ENCODE measurements at regions not wholly inside any gene's neighbourhood (a gene's known extent, or its start where the extent isn't known, plus 50 kb on each side); places are given as distances from the start of the nearest gene placed in this dataset.

DNA sequence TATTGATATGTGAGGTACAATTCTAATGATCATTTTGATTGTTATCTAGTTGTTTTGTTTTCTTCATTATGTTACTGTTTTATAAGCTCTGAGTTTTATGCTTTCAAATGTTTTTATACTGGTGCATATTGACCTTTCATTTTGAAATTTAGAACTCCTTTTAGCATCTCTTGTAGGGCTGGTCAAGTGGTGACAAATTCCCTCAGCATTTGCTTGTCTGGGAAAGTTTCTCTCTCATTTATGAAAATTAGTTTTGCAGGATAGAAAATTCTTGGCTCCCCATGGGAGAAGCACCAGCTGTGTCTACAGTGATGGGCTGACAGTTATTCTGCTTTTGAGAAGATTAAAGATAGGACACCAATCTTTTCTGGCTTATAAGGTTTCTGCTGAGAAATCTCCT is 105.3 kb upstream of the SPRY1 start:
- DNase-seq (ENCODE audit: insufficient read length, low spot score) (no peak), FAIRE-seq (peak; percentile 55)
- TF ChIP-seq, protein P1, sequence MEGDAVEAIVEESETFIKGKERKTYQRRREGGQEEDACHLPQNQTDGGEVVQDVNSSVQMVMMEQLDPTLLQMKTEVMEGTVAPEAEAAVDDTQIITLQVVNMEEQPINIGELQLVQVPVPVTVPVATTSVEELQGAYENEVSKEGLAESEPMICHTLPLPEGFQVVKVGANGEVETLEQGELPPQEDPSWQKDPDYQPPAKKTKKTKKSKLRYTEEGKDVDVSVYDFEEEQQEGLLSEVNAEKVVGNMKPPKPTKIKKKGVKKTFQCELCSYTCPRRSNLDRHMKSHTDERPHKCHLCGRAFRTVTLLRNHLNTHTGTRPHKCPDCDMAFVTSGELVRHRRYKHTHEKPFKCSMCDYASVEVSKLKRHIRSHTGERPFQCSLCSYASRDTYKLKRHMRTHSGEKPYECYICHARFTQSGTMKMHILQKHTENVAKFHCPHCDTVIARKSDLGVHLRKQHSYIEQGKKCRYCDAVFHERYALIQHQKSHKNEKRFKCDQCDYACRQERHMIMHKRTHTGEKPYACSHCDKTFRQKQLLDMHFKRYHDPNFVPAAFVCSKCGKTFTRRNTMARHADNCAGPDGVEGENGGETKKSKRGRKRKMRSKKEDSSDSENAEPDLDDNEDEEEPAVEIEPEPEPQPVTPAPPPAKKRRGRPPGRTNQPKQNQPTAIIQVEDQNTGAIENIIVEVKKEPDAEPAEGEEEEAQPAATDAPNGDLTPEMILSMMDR (IDR thresholded peaks at IDR 0.05; ENCODE audit: insufficient read depth, missing control alignments): no peak

DNA sequence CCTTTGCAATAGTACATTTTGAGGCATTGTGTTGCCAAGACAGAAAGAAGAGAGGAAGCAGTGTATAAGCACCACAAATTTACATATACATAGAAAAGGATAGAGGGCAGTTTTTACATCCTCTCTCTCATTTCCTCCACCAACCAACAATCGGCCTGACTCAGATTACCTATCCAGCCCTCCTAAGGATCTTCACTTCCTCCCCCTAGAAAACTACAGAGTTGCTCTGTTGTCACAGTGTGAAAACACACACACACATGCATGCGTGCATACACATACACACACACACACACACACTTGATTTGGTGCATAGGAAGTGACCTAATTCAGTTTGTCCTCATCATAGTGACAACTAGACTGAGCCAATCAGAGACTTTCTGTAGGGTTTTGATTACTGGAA is 98.8 kb upstream of the SPRY1 start:
- TF ChIP-seq, protein P1 (IDR thresholded peaks at IDR 0.05; ENCODE audit: insufficient read depth, missing control alignments): no peak
- FAIRE-seq (no peak), DNase-seq (ENCODE audit: insufficient read length, low spot score) (no peak)

DNA sequence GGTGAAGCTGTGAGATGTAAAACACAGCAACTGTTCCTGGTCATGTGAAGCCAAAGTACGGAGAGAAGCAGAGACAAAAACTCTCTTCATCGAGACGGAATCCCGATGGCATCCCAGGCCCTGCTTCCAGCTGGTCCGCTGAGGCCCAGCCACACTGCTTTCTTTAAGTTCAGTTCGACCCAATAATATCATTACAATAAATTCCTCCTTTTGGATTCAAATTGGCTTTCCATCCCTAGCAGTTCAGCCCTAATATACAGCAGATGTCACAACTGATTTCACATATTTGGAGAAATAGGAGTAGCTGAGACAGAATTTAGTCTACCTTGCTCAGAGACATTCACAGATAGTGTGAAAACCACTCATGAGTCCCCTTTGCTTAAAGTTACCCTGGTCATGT is 98.3 kb upstream of the SPRY1 start:
- DNase-seq (ENCODE audit: insufficient read length, low spot score): no peak
- FAIRE-seq: no peak
- TF ChIP-seq, protein P1 (IDR thresholded peaks at IDR 0.05; ENCODE audit: insufficient read depth, missing control alignments): no peak

DNA sequence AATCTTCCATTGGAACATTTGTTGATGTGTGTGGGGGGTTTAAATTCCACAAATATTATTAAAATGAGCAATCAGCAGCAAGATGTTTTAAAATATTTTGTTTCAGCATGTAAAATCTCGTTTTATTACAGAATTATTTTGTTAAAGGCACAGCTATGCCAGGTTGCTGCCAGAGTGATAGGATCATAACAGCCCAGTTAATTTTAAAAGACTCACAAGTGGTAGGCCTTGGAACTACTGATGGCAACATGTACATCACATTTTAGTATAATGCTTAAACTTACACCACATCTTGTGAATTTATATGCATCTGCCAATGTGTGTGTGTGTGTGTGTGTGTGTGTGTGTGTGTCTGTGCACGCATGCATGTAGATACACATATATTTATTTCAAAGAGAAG is 97.8 kb upstream of the SPRY1 start:
- DNase-seq (ENCODE audit: insufficient read length, low spot score) (no peak), FAIRE-seq (no peak)
- TF ChIP-seq, protein P1 (IDR thresholded peaks at IDR 0.05; ENCODE audit: insufficient read depth, missing control alignments): no peak

DNA sequence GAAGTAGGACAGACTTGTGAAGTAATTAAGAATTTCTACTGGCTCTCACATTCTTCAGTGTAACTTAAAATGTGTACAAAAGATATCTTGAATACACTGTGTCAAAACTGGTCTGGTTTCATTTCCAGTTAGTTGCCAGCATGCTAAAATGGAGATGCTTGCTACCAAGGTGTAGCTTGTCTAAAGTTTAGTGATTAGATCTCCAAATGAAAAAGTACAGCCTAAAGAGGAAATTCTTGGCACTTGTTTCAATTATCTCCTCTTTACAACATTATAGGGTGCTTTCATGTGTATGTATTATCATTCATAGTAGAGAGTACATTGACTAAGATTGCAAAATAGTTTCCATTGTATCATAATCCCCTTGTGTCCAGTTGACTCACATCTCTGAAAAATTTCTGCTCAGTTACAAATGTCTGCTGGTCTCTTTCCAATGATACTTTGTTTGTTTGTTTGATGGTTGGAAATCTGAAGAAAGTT is 97.3 kb upstream of the SPRY1 start:
- FAIRE-seq (no peak), DNase-seq (ENCODE audit: insufficient read length, low spot score) (no peak)
- TF ChIP-seq, protein P1 (IDR thresholded peaks at IDR 0.05; ENCODE audit: insufficient read depth, missing control alignments): no peak

DNA sequence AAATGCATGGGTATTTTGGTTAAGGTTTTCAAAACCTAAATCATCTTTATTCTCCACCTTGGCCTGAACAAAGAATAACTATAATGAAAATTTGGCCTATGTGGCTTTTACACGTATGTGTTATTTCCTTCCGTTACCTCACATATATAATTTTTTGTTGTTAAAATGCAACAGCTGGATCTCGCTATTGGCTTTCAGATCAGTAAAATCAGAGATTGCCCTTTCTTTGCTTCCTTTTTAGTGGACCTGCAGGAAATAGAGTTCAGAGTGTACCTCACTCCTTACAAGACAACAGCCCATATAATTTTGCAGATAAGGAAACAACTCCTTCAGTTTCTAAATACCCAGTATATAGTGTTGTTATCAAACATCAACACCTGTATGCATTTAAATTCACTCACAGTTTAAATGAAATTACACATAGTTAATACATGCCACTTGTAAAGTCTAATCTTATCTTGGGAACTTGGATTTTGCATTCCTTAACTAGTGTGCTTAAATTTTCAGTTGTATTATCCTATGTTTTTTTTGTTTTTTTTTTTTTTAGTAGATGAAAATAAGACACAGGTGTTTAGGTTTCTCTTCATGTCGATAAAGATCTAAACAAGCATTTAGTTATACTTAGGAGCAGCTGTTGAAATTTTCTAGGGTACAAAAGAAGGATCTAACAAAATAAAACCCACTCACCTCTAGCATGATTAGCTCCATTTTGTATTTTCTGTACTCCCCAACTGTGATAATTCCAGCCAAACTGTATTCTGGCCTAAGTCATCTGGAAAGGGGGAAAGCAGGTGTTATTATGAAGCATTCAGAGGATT is 96.2 kb upstream of the SPRY1 start:
- no peak for DNase-seq (ENCODE audit: insufficient read length, low spot score)
- peak; percentile 64 for FAIRE-seq
- TF ChIP-seq, protein P1 (IDR thresholded peaks at IDR 0.05; ENCODE audit: insufficient read depth, missing control alignments): no peak

DNA sequence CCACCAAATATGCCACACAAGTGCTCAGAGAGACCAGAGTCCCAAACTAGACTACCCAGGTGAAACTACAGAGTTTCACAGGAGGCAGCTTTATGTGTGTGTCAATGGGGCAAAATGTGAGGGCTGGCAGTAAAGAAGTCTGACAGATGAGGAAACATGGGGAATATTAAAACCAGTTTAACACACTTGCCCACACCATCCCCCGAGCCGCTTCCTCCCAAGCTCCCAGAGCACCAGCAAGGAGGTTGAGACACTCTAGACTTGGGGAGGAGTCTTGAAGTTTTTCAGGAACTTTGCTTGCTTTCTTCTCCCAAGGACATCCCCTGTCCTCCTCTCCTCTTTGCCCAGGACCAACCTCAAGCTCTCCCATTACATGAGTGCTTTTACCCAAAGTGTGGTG is 94.7 kb upstream of the SPRY1 start:
- FAIRE-seq (no peak), DNase-seq (ENCODE audit: insufficient read length, low spot score) (no peak)
- TF ChIP-seq, protein P1 (IDR thresholded peaks at IDR 0.05; ENCODE audit: insufficient read depth, missing control alignments): no peak
